HG02763 (cell line): ENCODE measurements at regions not wholly inside any gene's neighbourhood (a gene's known extent, or its start where the extent isn't known, plus 50 kb on each side); places are given as distances from the start of the nearest gene placed in this dataset.

ENCODE experiments used
- ATAC-seq: cut with Tn5 transposase; IDR thresholded peaks from one replicate; pipeline ENCODE4 v1.9.1; 2021; ENCODE audit warnings: mild to moderate bottlenecking, moderate library complexity; ENCODE audit not compliant: unreplicated experiment

DNA sequence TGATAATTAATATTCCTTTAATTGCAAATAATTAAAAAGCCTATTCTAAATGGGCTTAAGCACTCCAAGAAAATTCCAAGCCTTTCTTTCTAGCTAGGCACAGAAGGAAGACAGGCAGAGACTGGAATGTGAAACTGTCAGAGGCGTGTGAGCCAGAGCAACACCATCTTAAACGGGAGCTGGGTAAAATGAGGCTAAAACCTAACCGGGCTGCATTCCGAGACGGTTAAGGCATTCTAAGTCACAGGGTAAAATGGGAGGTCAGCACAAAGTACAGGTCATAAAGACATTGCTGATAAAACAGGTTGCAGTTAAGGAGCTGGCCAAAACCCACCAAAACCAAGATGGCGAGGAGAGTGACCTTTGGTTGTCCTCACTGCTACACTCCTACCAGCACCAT, 300.4 kb downstream of the SLITRK6 start:
- no peak for ATAC-seq

DNA sequence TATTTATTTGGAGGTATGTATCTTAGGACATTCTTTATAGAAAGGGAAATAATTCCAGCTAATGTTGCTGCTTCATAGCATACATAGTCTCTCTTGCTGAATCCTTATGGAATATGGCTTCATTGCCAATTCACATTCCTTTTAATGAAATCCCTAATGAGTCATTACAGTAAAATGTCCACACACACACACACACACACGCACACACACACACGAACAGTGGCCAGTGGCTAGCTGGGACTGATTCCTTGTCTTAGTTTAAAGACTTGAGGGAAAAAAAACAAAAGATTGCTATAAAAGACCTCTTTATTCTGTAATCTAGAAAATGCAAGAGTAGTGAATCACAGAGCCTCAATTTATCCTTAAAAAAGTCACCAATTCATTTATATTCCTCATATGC, 301.6 kb downstream of the SLITRK6 start:
- no peak for ATAC-seq

DNA sequence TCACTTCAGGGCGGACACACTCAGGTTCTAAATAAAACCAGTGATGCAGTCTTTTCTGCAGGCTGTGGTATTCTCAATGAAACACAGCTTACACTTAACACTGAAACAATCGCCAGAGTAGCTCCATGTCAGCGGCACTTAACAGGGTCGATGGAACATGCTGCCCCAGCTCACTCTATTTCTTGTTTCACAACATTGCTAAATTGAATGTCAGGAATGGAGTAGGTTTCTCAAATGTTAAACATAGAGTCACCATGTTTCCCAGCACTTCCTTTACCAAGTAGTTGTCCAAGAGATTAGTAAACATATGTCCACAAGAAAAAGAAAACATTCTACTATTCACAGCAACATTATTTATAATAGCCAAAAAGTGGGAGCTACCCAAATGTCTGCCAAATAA, 306.9 kb downstream of the SLITRK6 start:
- no peak for ATAC-seq

DNA sequence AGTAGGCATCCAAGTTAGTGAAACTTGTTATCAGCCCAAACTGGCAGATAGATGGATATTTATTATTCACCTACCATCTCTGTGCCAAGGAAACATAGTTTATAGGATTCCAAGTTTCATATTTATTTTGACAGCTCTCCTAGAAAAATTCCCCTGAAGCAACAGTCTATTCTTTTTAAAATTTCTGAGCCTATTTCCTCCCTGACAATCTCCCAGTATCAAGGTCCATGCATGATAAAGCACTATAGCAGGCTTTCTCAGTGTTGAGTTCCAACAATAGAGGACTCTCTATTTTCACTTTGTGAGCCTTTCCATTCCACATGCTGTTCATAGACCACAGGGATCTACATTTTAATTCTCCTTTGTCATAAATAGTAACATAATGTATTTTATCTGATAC, 312.6 kb downstream of the SLITRK6 start:
- no peak for ATAC-seq

DNA sequence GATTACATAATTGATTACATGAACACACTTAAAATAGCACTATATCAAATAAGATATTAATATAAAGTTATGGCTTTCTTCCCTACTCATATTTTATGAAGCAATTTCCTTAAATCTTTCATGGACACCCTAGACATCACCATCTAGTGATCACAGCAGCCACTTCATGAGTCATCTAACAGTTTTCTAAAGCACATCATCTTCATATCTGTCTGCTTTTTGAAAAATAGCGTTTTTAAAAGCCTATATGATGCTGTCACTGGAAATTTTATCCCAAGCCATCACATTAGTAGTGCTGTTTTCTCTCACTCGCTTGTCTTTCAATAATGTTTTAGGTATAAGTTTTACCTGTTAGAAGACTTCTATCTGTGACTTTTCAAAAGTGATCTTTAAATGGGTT, 326.1 kb downstream of the SLITRK6 start:
- no peak for ATAC-seq

DNA sequence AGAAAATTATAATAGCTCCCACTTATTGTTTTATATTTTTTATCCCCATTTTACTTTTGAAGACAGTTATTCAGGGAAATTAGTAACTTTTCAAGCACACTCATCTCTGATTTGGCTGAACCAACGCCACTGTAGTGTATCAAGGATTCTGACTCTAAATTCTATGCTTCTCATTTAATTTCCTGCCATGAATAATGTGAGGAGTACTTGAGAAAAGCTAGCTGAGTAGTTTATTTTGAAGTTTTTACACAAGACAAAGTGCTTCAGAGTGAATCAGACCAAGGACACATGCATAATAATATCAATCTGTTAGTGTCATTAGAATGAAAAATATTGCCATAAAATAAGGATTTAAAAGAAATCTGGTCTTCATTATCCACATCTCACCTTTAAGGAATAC, 329.9 kb downstream of the SLITRK6 start:
- no peak for ATAC-seq

DNA sequence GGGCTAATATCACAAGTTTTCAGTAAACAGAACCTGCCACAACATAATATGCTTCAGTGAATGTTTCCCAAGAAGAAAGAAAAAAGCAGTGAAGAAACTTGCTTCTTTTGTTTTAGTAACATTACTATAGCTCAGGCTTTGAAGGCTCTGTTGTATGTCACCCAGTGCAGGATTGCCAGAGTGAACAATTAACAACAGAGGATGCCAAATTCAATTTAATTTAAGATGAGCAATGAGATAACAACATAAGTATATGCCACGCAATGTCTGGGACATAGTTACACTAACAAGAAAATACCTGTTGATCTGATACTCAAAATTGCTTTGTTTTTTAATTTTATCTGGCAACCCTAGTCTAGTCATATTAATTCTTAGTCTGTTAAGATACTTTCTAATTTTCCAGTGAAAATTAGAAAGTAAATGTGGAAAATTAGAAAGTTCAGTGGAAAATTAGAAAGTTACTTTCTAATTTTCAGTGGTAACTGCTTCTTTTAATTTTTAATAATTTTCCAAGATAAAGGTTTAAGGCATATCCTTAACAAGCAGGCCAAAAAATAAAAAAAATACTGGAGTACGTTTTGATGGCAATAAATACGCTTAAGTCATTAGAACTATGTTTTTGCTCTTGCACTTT, 336.3 kb downstream of the SLITRK6 start:
- ATAC-seq = no peak

DNA sequence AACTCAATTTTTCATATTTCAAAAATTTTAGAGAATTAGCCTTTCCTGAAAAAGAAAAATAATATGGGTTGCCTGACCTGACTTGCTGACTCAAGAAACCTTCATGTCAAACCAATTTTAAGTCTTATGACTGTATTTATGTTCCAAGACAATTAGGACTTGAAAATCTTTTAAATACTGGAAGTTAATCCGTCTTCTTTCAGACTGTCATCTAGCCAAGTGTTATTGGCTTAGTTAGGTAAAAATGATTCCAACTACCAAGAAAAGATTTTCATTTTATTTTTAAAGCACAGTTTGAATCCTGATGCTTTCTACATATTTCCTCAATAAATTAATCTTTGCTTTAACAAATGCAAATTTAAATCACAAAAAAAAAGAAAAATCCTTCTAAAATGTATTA, 337.6 kb downstream of the SLITRK6 start:
- no peak for ATAC-seq

DNA sequence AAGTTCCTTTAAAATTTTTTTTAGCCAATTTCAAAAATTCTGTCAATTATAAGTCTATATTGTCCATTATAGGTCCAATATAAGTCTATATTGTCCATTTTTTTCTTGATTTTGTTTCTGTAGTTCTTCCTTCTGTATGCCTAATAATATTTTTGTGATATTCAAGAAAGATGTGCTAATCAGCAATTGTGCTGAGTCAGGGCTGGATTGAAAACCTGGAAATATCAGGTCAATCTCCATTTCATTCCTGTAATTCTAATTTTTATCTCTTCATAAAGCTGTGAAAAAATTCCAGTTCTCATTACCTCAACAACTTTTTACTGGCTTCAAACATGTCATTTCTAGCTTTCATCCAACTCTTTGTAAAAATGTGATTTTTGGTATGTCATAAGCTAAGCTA, 353.7 kb downstream of the SLITRK6 start:
- no peak for ATAC-seq

DNA sequence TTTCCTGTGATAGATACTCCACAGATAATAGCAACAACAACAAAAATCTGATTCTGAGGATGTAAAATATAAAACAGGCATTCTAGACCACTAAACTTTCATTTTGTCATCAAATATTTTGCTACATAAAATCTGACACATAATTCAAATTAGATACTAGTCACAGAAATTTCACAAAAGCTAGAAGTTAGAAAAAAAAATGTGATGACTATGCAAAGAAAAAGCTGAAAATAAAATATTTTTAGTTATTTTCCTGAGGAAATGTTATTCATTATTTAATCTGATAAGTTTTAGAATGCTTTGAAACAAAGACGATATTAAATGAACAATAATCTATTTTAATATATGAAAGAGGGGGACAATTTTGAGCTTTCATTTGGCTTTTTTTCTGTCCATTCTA, 357.2 kb downstream of the SLITRK6 start:
- no peak for ATAC-seq

DNA sequence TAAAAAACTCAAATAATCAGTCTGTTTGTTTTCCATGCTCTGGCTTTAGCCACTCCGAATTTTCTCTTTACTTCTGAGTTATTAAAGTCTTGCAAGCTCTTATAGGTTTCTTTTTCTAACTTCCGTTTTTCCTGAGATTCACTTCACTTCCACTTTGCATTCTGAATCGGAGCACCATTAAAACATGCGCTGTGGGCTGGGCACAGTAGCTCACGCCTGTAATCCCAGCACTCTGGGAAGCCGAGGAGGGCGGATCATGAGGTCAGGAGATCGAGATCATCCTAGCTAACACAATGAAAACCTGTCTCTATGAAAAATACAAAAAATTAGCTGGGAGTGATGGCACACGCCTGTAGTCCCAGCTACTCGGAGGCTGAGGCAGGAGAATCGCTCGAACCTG, 357.9 kb downstream of the SLITRK6 start:
- no peak for ATAC-seq

DNA sequence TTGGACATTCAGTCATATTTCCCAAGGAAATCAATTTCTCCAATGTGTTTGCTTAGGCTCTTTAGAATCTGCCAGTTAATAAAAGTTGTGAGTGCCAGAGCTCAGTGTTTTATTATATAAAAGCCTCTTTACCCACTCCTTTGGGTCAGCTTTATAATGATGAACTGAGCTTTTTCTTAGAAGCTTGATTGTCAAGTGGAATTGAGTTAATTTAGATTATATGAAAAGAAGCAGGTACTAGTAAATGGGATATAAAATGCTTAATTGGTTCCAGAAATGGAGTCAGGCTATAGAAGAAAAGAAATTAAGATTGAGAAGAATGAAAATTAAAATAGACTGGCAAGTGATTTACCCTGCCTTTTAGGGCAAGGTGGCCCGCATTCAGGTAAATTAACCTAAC, 363.2 kb downstream of the SLITRK6 start:
- no peak for ATAC-seq

DNA sequence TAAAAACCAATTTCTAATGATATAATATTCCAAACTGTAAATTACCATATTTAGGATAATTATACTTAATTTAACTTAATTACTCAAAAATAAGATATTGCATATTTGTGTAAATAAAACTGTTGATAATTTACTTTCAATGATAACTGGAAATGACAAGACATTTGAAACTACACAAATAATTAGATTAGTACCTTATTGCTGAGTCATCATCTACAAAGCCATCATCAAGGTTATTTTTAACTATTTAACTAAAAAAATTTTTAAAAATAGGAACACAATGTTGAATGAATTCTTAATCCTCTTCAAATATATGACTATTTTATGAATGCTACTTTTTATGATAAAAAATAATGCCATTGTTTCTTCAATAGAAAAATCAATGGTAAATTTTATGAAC, 364.3 kb downstream of the SLITRK6 start:
- ATAC-seq = no peak

DNA sequence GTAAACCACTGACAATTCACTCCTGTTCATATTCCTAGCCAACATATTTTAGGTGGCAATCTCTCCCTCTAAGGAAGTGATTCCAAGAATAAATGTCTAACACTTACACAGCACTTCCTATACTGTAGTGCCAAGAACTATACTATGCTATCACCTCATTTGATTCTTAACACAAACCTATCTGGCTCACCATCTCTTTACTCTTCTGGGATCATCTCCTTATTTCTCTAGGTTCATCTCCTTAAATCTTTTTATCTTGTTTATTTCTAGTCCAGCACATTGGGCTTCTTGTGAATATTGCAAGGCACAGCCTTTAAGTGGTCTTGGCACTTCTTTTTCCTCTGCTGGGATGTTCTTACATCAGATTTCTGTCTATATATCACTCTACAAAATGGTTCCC, 366.3 kb downstream of the SLITRK6 start:
- ATAC-seq = no peak

DNA sequence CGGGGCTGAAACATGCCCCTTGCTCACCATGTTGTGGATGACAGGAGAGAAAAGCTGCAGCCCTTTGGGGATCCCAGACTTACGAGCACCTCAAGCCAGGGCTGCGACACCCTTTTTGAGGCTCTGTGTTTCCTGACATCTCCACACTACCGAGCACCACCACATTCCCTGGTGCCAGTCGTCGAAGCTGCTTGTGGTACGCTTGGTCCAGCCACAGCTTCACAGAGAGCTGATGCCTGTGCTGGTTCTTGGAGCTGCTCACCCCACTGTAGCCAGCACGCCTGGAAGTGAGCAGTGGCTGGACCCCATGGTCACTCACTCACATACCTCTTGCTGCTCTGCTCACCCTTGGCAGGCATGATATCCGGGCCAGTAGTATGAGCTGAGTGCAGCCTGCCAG, 367.5 kb downstream of the SLITRK6 start:
- no peak for ATAC-seq

DNA sequence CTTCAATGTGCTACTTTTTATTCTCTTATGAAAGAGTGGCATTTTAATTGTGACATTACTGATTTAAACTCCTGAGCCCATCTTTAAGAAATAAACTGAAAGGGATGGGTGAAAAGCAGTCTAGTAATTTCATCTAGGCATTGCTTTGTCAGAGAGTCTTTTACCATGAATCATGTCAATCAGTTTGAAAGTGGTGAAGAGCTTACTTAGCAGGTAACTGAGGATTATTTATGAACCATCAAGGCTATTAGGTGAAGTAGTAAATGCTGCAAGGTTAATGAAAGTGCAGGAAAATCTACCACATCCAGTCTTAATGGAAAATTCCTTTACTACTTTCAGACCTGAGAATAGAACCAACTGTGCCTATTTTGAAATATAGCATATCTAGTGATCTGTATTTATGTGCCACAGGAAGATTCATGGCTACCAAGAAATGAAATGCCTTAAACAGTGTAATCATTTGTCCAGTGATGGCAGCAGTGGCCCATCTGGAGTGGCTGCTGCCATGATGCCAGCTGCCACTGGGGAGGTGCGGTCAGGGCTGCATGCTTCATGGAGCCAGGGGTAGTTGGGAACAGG, 368.9 kb downstream of the SLITRK6 start:
- ATAC-seq = no peak

DNA sequence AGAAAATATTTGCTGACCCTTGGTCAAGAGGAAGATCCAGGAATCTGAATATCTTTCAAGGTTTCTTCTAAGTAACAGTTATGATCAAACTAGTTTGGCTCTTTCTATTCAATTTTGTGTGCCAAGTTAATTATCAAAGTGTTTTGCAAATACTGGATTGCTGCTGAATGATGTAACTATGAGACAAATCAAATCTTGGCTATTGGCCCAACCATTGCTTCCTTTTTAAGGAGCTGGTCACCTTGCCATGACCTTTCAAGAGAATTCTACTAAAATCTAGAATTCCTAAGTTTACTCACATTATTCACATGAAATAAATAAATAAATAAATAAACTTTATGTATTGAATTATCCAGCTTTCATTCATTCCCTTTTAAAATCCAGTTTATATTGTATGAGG, 371.8 kb downstream of the SLITRK6 start:
- ATAC-seq = no peak

DNA sequence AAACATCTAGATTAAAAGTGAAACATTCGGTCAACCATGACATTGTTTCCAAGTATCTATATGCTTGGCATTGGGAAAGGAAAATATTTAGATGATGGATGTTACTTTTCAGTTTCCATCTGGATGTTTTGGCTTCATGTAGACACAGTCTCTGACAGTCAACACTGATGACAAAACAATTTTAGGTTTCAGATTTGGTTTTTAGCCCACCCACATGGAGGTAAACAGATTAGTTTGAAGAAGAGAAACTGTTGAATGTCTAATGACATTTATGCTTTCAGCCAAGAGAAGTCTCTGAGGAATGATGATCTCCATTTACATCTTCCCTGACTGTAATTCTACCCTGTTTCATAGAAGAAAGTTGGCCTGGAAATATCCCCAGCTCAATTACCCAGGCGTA, 379.1 kb downstream of the SLITRK6 start:
- no peak for ATAC-seq

DNA sequence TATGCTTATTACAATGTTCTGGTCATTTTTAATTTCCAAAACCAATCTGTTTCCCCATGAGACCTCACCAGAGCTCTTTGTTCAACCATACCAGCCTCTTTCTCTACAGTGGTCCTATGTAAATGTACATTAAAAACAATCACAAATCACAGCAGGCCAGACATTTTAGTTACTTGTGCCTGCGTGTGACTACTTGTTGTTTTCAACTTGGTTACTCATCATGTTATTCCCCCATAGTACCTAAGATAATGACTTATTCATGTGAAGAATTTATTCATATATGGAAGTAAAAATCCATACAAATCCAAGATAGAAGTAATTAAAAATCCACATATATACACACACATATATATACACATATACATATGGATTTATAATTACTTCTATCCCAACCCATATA, 379.6 kb downstream of the SLITRK6 start:
- no peak for ATAC-seq

DNA sequence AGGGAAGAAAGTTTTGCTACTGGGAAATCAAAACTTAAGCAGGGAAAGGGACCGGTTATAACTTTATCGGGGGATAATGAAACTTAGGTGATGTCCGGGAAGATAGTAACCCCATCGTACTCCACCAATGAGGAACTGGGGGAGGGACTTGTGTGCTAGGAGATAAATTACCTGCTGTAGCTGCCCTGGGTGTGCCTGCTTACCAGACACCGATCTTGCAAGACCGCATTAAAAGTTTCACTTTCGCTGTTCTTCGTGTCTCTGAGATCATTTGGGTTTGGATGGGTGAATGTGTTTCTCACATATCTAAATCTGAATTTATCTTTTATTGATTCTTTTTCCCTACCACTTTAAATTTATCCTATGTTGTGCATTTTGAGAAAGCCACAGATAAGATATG, 381.4 kb downstream of the SLITRK6 start:
- no peak for ATAC-seq

DNA sequence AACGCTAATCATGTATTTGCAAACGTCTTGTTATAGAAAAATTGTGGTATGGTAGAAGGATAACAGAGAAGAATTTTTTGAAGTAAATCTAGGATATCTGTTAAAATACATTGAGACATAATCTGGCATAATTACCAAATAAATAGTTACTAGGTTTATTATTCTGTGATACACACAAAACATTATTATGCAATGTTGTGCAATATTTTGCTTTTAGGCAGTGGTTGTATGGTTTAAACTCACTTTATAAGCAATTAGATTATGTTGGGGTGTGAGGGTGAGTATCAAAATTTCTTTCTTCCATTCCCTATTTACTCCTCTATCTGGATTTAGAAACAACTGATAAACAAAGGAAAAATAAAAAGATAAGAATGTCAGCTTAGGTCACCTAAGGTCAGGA, 385.6 kb downstream of the SLITRK6 start:
- ATAC-seq = no peak

DNA sequence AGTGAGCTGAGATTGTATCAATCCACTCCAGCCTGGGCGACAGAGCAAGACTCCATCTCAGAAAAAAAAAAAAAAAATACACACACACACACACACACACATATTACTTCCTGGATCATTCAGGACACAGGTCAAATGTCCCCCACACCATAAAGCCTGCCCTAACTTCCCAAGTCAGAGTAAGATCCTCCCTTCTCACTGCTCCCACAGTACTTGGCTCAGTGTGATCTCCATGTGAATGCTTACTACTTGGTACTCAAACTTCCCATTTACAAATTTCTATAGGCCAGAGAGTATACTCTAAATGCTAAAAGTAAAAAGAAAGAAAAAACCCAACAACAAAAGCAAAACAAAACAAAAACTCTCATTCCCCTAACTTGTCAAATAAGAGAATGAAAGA, 386.8 kb downstream of the SLITRK6 start:
- no peak for ATAC-seq

DNA sequence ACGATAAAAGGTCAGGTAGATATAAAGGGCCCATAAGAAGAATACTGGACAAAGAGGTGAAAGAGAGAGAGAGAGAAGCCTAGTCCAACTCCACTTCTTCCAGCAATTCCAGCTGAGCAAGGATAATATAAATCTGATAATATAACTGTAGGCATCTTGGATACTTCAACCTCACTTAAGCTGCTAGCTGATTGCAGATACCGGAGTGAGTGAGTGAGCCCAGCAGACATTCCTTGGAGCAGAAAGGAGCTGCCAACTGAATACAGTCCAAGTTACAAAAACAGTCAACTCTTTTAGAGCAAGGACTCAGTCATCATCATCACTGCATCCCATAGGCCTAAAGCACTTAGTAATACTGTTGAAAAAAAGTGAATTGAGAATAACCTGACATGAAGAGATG, 387.6 kb downstream of the SLITRK6 start:
- no peak for ATAC-seq
